Ectodermal cell (in vitro differentiated cells): ENCODE measurements at regions not wholly inside any gene's neighbourhood (a gene's known extent, or its start where the extent isn't known, plus 50 kb on each side); places are given as distances from the start of the nearest gene placed in this dataset.
"Not testable (repeated sequence)": the region's sequence is repeated elsewhere in the genome, so short reads cannot be mapped to it uniquely, and the experiment has no call there.

Experiments used
- H3K27ac ChIP-seq: 2 replicates; pipeline ENCODE4 v1.7.0; 2013; ENCODE audit warnings: mild to moderate bottlenecking, low read depth, low read length; ENCODE audit not compliant: insufficient read depth, poor library complexity, severe bottlenecking
- H3K27me3 ChIP-seq: 2 replicates; pipeline ENCODE4 v1.7.0; 2013; ENCODE audit warnings: mild to moderate bottlenecking, low read length; ENCODE audit not compliant: insufficient read depth, control insufficient read depth, poor library complexity, severe bottlenecking
- H3K36me3 ChIP-seq: one replicate; pipeline ENCODE4 v1.7.0; 2013; ENCODE audit warnings: low read length; ENCODE audit not compliant: control insufficient read depth, insufficient read depth
- H3K4me1 ChIP-seq: one replicate; pipeline ENCODE4 v1.7.0; 2013; ENCODE audit warnings: low read length; ENCODE audit not compliant: control insufficient read depth, insufficient read depth
- H3K4me3 ChIP-seq: 2 replicates; pipeline ENCODE4 v1.7.0; 2013; ENCODE audit warnings: low read depth, low read length, control low read depth; ENCODE audit not compliant: insufficient read depth
- H3K9me3 ChIP-seq: 2 replicates; pipeline ENCODE4 v1.7.0; 2013; ENCODE audit warnings: mild to moderate bottlenecking, low read length, moderate library complexity; ENCODE audit not compliant: control insufficient read depth
- WGBS, 2 experiments: methylation state at CpG; one replicate each; pipeline ENCODE4 v1.1.7; 2013; ENCODE audit warnings: missing lambda C conversion rate in 2 of 2; 5-methylcytosine and 5-hydroxymethylcytosine counted together

- not testable (repeated sequence) for H3K36me3 ChIP-seq, H3K9me3 ChIP-seq, H3K4me3 ChIP-seq, H3K4me1 ChIP-seq, H3K27me3 ChIP-seq, H3K27ac ChIP-seq
- 90 to 93% methylated on average over 1 of the region's 1 CpG for WGBS, 2 experiments
These were observed 118.0 kb upstream of the KCTD3 start for GRCh38 chr1:215449147-215449546.

DNA sequence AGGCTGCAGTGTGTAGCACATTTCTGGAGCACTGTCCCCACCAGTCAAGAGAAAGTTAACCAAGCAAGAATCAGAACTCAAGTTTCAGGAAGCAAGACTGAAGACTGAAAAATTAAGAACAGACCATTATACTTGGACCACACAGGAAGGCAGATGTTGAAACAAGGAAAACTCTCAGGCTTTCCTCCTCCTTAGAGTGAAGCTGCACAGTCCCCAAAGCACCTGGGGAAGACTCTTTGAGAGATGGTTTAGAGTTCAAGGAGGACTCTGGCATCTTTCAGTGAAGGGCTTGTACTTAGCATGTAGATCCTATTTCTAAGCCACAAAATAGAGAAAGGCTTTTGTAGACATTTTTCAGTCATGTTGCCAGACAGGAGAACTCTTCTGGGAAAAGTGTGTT lies 113.7 kb upstream of the KCTD3 start:
- no peak overlapping the region for H3K4me3 ChIP-seq
- no peak overlapping the region for H3K27ac ChIP-seq
- no peaks in the 10 kb centered on the region for H3K27me3 ChIP-seq
- no peaks in the 10 kb centered on the region for H3K9me3 ChIP-seq
- H3K4me1 ChIP-seq: no peaks in the 10 kb centered on the region
- no peaks in the 10 kb centered on the region for H3K36me3 ChIP-seq

GRCh38 chr1:215457213-215457612 lies 109.9 kb upstream of the KCTD3 start:
- H3K36me3 ChIP-seq: no peaks in the 10 kb centered on the region
- H3K27me3 ChIP-seq: no peaks in the 10 kb centered on the region
- H3K4me3 ChIP-seq: no peak overlapping the region
- 94 to 95% methylated on average over 3 of the region's 3 CpGs for WGBS, 2 experiments
- H3K27ac ChIP-seq: no peak overlapping the region
- H3K4me1 ChIP-seq: no peaks in the 10 kb centered on the region
- no peaks in the 10 kb centered on the region for H3K9me3 ChIP-seq

- H3K36me3 ChIP-seq: no peaks in the 10 kb centered on the region
- H3K27me3 ChIP-seq: no peaks in the 10 kb centered on the region
- H3K4me3 ChIP-seq: no peak overlapping the region
- 92 to 94% methylated on average over 6 of the region's 6 CpGs for WGBS, 2 experiments
- H3K27ac ChIP-seq: no peak overlapping the region
- H3K4me1 ChIP-seq: no peaks in the 10 kb centered on the region
- no peaks in the 10 kb centered on the region for H3K9me3 ChIP-seq
These were observed 109.0 kb upstream of the KCTD3 start for GRCh38 chr1:215458104-215458503.

DNA sequence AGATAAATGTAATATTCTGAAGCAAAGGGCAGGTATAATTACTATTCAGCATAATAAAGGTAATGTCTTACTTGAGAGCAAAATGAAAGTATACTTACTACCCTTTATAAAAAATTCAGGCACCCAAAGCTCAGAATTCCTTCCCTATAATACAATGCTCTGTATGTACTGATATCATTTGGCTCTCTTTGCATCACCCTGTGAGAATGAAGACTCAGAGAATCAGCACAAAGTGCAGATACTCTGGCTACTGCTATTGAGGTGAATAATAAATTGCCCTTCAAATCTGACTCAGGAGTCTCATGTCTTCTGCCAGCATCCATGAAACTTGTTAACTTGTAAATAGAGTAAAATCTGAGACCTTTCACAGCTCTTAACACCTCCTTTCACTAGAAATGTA lies 108.5 kb upstream of the KCTD3 start:
- Histone ChIP-seq H3K27ac (no peak overlapping the region), H3K4me3 (no peak overlapping the region), H3K27me3 (no peaks in the 10 kb centered on the region), H3K4me1 (no peaks in the 10 kb centered on the region), H3K36me3 (no peaks in the 10 kb centered on the region), H3K9me3 (no peaks in the 10 kb centered on the region)

DNA sequence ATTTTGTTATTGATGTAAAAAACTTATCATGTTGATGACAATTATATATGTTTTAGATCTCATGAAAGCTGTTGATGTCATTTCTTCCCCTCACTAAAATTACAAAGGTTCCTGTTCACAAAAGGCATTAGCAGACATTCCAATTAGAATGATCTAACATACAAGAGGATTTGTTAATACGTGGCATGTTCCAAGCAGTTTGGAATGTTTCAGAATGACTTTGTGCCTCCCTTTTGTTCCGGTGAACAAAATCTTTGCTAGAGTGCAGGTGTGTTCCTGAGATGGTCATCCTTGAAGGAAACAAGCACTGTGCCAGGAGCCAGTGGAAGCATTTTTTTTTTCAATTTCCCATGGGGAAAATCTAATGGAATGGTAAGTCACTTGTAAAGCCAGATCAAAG lies 108.0 kb upstream of the KCTD3 start:
- 94% methylated on average over 2 of the region's 2 CpGs for WGBS, 2 experiments
- Histone ChIP-seq H3K9me3 (no peaks in the 10 kb centered on the region), H3K36me3 (no peaks in the 10 kb centered on the region), H3K27me3 (no peaks in the 10 kb centered on the region), H3K4me3 (no peak overlapping the region), H3K4me1 (no peaks in the 10 kb centered on the region), H3K27ac (no peak overlapping the region)

- Histone ChIP-seq H3K9me3 (no peaks in the 10 kb centered on the region), H3K4me3 (no peak overlapping the region), H3K4me1 (no peaks in the 10 kb centered on the region), H3K27ac (no peak overlapping the region), H3K36me3 (no peaks in the 10 kb centered on the region), H3K27me3 (no peaks in the 10 kb centered on the region)
- WGBS, 2 experiments: 72 to 81% methylated on average over 3 of the region's 3 CpGs
These were observed 100.7 kb upstream of the KCTD3 start for GRCh38 chr1:215466361-215466760.

- no peaks in the 10 kb centered on the region for H3K36me3 ChIP-seq
- H3K4me1 ChIP-seq: no peaks in the 10 kb centered on the region
- H3K27ac ChIP-seq: no peak overlapping the region
- H3K4me3 ChIP-seq: no peak overlapping the region
- no peaks in the 10 kb centered on the region for H3K9me3 ChIP-seq
- 98 to 100% methylated on average over 1 to 2 of the region's 2 CpGs for WGBS, 2 experiments
- H3K27me3 ChIP-seq: no peaks in the 10 kb centered on the region
These were observed 95.6 kb upstream of the KCTD3 start for GRCh38 chr1:215471463-215471862.

GRCh38 chr1:215472723-215473122 lies 94.4 kb upstream of the KCTD3 start:
- Histone ChIP-seq H3K4me3 (no peak overlapping the region), H3K27me3 (no peaks in the 10 kb centered on the region), H3K36me3 (no peaks in the 10 kb centered on the region), H3K9me3 (no peaks in the 10 kb centered on the region), H3K27ac (no peak overlapping the region), H3K4me1 (no peaks in the 10 kb centered on the region)

GRCh38 chr1:215473943-215474342 lies 93.2 kb upstream of the KCTD3 start:
- no peak overlapping the region for H3K4me3 ChIP-seq
- H3K27me3 ChIP-seq: no peaks in the 10 kb centered on the region
- no peaks in the 10 kb centered on the region for H3K36me3 ChIP-seq
- H3K4me1 ChIP-seq: no peaks in the 10 kb centered on the region
- H3K9me3 ChIP-seq: no peaks in the 10 kb centered on the region
- WGBS, 2 experiments: 87 to 90% methylated on average over 4 of the region's 4 CpGs
- no peak overlapping the region for H3K27ac ChIP-seq

DNA sequence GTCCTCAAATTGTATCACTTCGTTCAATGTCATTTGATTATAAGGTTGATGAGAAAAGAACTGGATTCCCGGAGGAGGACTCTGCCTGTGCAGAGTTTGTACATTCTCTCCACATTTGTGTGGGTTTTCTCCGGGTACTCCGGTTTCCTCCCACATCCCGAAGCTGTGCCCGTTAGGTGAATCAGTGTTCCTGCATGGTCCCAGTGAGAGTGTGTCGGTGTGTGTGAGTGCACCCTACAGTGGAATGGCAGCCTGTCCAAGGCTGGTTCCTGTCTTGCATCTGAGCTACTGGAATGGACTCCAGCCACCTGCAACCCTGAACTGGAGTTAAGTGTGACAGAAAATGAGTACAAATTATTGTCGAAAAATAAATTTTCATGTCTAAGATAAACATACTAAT lies 92.2 kb upstream of the KCTD3 start:
- WGBS, 2 experiments: 94% methylated on average over 7 to 8 of the region's 8 CpGs
- no peaks in the 10 kb centered on the region for H3K27me3 ChIP-seq
- no peak overlapping the region for H3K4me3 ChIP-seq
- no peaks in the 10 kb centered on the region for H3K9me3 ChIP-seq
- H3K27ac ChIP-seq: no peak overlapping the region
- H3K36me3 ChIP-seq: no peaks in the 10 kb centered on the region
- no peaks in the 10 kb centered on the region for H3K4me1 ChIP-seq
